Epithelial cell of esophagus (primary cell): ENCODE measurements at regions not wholly inside any gene's neighbourhood (a gene's known extent, or its start where the extent isn't known, plus 50 kb on each side); places are given as distances from the start of the nearest gene placed in this dataset.

ENCODE experiments used
- DNase-seq: peaks from one replicate; pipeline ENCODE4 v3.0.0; 2010; ENCODE audit warnings: low read depth
- H3K4me3 ChIP-seq: 2 replicates; pipeline ENCODE4 v1.5.1; 2011; ENCODE audit warnings: mild to moderate bottlenecking, low read length, control low read depth
- TF ChIP-seq, protein P1 (sequence below): IDR thresholded peaks from 2 replicates; pipeline ENCODE4 v1.5.1; 2011; ENCODE audit warnings: low read depth, mild to moderate bottlenecking, low read length, control low read depth, inconsistent platforms; ENCODE audit not compliant: insufficient read depth; ENCODE audit errors: missing control alignments

DNA sequence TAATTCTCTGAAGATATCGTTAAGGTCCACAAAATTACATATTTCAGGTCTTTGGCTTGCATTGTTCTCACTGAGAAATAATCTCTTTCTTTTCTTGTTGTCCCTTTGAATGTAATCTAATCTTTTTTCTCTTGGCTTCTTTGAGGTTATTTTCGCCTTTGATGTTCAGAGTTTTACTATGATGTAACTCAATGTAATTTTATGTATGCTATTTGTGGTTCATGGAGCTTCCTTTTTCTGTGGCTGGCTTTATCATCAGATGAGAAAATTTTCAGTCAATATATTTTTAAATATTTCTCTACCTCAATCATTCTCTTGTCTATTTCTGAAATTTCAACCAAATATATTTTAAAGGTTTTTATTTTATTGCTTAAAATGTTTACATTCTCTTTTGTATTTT lies 672.2 kb downstream of the TRAM1L1 start:
- DNase-seq = no peak

DNA sequence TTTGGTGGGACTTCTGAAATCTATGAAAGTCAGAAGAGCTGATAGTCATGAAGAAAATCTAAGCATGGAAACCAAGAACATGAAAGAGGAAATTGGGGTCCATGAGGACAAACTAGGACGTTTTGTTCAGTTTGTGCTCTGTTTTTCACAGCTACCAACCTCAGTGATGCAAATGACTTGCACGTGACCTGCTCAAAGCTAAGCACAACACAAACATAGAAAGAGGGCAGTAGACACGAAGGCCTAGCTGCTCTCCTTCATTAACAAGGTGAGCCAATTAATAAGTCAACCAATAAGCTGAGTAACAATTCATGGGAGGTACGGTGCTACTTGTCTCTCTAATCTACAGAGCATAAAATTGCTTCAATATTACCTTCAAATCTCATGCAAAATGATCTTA lies 684.1 kb downstream of the TRAM1L1 start:
- TF ChIP-seq, protein P1, sequence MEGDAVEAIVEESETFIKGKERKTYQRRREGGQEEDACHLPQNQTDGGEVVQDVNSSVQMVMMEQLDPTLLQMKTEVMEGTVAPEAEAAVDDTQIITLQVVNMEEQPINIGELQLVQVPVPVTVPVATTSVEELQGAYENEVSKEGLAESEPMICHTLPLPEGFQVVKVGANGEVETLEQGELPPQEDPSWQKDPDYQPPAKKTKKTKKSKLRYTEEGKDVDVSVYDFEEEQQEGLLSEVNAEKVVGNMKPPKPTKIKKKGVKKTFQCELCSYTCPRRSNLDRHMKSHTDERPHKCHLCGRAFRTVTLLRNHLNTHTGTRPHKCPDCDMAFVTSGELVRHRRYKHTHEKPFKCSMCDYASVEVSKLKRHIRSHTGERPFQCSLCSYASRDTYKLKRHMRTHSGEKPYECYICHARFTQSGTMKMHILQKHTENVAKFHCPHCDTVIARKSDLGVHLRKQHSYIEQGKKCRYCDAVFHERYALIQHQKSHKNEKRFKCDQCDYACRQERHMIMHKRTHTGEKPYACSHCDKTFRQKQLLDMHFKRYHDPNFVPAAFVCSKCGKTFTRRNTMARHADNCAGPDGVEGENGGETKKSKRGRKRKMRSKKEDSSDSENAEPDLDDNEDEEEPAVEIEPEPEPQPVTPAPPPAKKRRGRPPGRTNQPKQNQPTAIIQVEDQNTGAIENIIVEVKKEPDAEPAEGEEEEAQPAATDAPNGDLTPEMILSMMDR = no peak
- H3K4me3 ChIP-seq = no peak overlapping the region
- no peak for DNase-seq

More for the DNA sequence above, 672.2 kb downstream of the TRAM1L1 start:
- no peak overlapping the region for H3K4me3 ChIP-seq
- TF ChIP-seq, protein P1 = no peak

DNA sequence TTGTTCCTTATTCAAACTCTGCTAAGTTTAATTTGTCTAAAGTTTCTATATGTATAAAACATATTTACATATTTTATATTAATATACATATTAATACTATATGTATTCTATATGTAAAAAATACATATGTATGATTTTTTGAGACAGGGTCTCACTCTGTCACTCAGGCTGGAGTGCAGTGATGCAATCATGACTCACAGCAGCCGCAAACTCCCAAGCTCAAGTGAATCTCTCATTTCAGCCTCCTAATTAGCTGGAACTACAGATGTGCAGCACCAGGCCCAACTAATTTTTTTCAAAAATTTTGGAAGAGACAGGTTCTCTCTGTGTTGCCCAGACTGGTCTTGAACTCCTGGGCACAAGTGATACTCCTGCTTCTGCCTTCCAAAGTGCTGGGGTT lies 684.9 kb downstream of the TRAM1L1 start:
- no peak overlapping the region for H3K4me3 ChIP-seq
- TF ChIP-seq, protein P1 = no peak
- DNase-seq = peak; percentile 52

DNA sequence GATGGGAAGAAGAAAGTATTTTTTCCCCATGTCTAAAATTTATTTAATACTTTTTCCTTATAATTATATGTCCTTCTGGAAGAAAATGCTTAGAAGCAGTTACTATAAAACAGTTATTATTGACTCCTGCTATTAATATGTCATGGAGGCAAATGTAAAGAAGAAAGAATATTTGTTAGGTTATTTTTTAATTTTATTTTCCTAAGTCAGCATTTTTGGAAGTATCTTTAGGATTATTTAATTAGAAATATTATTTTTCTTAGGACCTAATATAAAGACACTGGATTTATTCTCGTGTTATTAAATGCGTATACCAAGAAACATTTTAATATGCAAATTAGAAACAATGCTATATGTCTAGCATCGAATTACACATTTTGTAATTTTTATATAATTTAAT lies 687.7 kb downstream of the TRAM1L1 start:
- no peak overlapping the region for H3K4me3 ChIP-seq
- TF ChIP-seq, protein P1 = no peak
- DNase-seq = no peak

DNA sequence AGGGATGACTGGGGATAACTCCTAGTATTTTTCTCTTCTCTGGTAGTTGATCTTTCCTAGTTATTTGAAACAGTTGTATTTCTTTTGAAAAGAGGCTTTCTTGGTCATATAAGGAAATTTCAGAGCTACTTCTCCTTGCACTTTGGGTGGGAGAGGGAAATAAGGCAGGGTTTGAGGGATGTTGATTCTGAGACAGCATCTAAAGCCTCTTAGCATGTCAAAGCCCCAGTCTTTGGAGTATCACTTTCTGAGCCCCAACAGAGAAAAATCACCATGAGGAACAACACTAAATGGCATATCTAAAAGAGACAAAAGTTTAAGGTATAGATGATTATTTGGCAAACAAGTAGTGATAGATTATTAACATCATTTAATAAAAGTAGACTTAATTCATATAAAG lies 688.1 kb downstream of the TRAM1L1 start:
- DNase-seq = no peak
- TF ChIP-seq, protein P1 = no peak
- no peak overlapping the region for H3K4me3 ChIP-seq

DNA sequence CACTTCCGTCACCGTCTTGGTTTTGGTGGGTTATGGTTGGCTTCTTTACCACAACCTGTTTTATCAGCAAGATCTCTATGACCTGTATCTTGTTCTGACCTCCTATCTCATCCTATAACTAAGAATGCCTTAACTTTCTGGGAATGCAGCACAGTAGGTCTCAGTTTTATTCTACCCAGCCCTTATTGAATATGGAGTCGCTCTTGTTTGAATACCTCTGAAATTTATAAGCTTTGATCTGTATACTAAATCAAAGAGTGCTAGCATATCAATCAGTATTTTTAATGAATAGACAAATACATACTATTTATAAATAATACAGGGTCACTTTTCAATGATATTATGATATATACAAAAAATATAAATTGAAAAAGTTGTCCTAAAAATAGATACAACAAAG lies 690.0 kb downstream of the TRAM1L1 start:
- TF ChIP-seq, protein P1 = no peak
- DNase-seq = no peak
- H3K4me3 ChIP-seq = no peak overlapping the region

DNA sequence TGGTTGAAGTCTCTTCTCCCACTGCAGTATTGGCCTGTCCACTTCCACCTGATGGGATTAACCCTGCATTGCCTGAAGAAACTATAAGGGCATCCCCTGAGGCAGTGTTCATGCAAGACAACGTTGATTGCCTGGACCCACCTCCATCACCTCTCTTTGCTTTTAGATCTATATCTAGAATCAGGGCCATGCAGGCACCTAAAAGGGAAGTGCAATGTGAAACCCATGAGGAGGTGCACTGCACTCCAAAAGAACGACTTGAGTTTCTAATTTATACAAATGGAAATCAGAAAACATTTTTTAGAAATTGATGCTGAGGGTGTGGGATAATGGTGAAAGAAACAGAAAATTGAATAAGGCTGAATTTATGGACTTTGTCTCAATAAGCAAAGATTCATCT lies 694.4 kb downstream of the TRAM1L1 start:
- DNase-seq = no peak
- no peak overlapping the region for H3K4me3 ChIP-seq

More for the DNA sequence above, 694.4 kb downstream of the TRAM1L1 start:
- TF ChIP-seq, protein P1 = no peak
